ENCODE measurements at regions not wholly inside any gene's neighbourhood (a gene's known extent, or its start where the extent isn't known, plus 50 kb on each side); places are given as distances from the start of the nearest gene placed in this dataset.

GRCh38 chr6:81093051-81093450, 659.4 kb downstream of the TENT5A start:
- TF ChIP-seq CTCF (IDR thresholded peaks at IDR 0.05; ENCODE audit: control extremely low read depth in 1 of 3, insufficient read depth in 1 of 3, low read depth in 1 of 3, low read length in 3 of 3), result no peak
- TF ChIP-seq RFX5 (IDR thresholded peaks at IDR 0.05; ENCODE audit: borderline replicate concordance, low read depth, low read length), result no peak
- no peak for TF ChIP-seq POLR2A (IDR thresholded peaks at IDR 0.05; ENCODE audit: control extremely low read depth in 1 of 2, low read depth in 2 of 2, low read length in 2 of 2)
- no peak for TF ChIP-seq EZH2 (IDR thresholded peaks at IDR 0.05; ENCODE audit: low read depth, low read length, severe bottlenecking)
- TF ChIP-seq SP1 (IDR thresholded peaks at IDR 0.05; ENCODE audit: low read depth, low read length), result no peak
- no peak for TF ChIP-seq BRCA1 (IDR thresholded peaks at IDR 0.05; ENCODE audit: low read depth, low read length)
- TF ChIP-seq MAFK (IDR thresholded peaks at IDR 0.05; ENCODE audit: low read depth, low read length), result no peak

All from H1 (cell line).